GM21447 (cell line): ENCODE measurements at regions not wholly inside any gene's neighbourhood (a gene's known extent, or its start where the extent isn't known, plus 50 kb on each side); places are given as distances from the start of the nearest gene placed in this dataset.

Experiments used
- ATAC-seq: cut with Tn5 transposase; IDR thresholded peaks from one replicate; pipeline ENCODE4 v1.9.1; 2021; ENCODE audit not compliant: unreplicated experiment

DNA sequence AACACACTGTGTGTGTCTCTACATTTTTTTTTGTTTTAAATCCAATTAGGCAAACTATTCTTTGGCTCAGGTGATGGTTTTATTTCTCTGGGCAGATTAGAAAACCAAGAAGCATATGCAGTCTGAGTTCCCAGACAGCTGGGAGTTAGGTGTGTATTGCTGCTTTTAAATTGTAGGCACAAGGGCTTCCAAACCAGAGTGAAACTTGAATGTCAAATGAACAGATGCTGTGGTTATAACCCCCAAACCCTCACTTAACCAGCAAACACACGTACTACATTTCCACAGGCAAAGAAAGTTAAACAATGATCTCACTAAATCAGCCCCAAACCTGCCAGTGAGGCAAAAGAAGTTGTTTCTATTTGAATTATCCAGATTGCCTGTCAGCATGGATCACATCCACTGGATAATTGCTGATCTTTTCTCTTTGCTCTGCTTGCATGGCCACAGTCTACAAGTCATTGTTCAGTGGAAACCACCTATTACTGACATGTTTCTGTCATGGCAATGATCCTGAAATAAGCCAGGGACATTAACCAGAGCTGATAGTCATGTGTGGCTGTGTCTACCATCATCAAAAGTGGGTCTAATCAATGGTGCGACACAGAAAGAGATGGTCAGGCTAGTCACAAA is 576.5 kb upstream of the PLXNA2 start:
- no peak for ATAC-seq

DNA sequence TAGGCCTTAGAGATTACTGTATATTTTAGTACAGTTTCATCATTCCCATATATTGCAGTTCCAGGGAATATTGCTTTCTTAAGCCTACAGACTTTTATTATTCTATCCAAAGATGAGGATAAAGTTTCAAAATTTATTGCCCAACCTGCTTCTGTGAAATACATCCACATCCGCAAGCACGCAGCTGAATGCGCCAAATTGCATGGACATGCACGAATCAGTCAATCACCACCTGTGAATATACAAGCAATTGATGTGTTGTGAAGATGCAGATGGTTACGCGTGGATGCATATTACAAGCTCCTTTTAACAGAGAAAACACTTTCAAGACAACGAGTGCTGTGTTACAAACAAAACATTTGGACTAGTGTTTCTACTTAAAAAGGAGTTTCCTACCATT is 577.8 kb upstream of the PLXNA2 start:
- no peak for ATAC-seq

DNA sequence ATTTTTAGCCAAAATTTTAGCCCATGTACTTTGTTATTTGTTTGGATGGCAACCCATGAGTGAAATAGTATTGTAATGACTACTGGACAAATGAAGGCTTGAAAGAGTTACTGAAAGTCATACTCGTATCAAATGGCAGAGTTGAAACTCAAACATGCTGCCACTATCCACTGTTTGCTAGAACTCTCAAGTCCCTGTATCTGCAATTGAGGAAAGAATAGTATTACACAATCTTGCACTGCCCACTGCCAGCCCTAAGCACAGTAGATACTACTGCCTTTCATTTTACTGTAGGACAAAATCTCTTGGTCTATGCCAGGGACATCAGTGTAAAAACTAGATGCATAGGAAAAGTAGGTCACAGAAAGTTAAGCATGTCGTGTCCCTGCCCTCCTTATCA is 581.1 kb upstream of the PLXNA2 start:
- no peak for ATAC-seq

DNA sequence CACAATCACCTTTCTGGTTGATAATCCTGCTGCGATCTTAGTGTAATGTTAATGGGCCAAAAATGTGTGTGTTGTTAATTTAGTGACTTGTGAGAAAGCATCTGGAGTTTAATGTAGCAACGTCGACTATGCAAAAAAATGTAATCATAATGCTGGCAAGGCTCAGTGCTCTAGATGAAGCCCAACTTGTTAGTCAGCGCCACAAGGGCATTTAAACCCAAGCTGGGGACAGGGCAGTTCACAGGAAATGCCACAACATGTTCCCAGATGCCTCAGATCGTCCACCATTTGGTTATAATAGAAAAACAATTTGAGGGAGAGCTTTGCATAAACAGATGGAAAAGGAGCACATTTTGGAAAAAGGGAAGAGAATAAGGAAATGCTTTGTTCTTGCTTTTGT is 585.4 kb upstream of the PLXNA2 start:
- ATAC-seq, result no peak

DNA sequence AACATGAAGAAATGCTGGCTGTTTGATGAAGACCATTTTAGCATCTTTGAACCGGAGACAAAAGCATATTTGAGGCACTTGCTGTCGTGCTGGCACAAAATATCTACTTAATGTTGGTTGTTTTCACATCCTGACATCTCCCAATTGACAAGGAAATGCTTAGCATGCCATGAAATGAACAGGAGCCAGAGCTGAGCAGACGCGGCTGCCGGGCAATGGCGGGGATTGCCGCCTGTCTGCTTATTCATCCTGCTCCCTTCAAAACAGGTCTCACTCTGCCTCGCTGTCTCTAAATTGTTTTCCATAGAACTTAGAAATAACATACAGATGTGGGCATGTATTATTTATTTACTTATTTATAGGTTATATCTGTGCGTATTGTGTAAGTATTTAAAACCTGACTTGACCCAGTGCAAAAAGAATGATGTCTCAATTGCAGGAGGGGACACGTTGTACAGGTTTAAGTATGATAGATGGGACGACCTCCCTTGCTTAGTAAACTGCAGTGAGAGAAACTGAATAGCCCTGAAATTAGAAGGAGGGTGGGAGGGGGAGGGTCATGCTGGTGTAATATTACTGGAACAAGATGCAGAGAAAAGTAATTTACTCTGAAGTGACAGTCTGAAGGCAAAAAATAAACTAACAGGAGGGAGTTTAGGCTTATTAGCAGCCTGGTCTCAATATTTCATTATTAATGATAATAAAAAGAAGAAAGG is 590.4 kb upstream of the PLXNA2 start:
- no peak for ATAC-seq

DNA sequence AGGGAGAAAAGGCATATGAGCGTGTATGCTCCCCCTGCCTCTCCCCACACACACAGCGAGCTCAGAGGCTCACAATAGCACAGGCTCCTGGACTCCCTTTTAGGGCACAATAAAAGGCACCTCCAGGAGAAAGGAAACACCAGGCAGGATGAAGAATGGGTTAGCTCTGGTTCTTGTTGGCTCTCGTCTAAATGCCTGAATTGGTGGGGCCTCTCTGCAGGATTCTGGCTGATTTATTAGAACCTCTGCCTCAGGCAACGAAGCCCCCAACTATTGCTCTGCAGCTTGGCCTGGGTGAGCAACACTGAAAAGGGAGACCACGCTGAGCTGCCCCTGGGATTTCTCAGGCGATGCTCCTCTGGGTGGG is 590.9 kb upstream of the PLXNA2 start:
- no peak for ATAC-seq

DNA sequence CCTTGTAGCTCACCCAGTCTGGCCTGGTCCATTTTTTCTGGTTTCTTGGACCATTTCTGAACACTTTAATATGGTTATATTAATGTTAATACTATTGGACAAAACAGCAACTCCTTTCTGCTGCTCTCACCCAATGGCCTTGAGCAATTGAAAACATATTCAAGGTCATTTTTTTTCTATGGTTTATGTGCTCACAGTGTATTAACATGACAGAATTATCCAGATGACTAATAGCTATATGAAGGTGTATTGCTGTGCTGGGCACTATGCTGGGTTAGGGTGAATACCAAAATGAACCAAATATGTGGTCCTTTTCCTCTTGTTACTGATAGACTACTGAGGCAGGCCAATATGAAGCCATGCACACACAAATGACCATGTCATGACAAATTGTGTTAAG is 591.6 kb upstream of the PLXNA2 start:
- ATAC-seq, result no peak

DNA sequence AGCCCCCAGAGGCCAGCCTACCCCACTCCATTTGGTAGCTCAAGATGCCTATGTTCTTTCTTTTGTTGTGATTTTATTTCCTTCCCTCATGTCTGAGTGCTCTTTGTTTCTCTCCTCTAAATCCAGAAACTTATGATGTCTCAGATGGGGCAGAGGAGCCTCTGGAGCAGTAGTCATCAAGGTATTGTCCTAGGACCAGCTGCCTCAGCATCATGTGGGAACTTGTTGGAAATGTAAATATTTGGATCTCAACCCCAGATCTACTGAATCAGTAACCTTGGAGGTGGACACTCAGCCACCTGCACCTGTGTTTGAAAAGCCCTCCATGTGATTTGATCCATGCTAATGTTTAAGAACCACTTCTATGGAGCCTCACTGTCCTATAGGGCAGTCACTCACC is 593.1 kb upstream of the PLXNA2 start:
- ATAC-seq, result no peak

DNA sequence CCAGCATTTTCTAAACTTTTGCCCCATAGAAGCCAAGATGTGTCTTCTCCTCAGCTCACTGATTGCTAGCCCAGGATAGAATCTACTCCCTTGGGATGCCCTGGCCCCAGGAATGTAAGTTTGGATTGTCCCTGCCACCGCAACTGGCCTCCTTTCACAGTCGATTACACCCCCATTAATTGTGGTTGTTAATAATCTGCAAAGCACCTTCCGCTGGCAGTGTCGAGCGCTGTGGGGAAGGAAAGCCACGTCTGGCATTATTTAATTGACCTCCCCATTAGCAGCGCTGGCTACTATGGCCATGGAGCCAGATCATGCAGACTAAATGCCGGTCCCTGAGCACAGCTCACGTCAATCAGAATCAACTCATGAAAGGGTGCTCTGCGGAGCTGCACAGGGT is 597.3 kb upstream of the PLXNA2 start:
- ATAC-seq, result no peak

DNA sequence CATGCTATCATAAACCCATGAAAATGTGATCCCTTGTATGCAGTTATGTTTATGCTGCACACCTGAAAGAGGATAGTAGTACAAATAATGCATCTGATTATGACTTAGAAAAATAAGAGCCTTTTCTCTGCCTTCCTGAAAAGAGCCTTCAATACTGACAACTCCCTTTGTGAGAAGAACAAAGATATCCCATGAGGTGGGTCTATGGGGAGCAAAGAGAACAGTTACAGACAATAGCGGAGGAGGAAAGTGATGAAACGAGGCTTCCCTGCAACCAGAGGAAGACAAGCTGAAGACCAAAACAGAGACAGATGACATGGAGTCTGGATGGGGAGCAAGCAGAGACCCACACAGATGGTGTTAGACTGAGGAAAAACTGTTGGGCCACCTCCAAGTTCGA is 598.3 kb upstream of the PLXNA2 start:
- ATAC-seq, result no peak

DNA sequence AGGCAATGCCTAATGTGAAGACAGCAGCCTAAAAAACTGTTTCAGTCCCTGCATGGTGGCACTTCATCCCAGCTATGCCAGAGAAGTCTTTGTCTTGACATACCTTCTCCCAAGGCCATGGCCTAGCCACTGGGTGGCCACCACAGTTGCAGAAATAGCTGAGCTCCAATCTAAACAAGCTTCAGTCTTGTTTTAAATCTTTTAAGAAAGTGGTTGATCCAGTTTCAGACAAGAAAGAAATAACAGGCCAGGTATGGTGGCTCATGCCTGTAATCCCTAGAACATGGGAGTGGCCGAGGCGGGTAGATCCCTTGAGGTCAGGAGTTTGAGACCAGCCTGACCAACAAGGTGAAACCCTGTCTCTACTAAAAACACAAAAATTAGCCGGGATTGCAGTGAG is 600.0 kb upstream of the PLXNA2 start:
- ATAC-seq, result no peak

DNA sequence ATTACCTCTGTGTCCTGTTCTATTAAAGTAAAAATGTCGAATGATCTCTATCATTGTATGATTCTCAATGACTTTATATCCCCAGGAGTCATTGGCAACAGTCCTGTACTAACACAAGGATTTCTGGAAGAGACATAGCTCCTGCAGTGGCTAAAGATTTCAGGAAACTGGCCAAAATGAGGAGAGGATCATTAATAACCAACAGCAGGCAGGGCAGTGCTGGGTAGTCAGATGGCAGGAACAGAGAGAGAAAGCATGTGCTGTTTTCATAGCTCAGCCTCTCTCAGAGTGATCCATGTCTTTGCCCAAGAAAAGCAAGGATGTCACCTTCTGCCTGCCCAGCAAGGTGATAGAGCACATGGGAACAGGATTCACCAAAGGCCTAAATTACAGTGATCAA is 604.7 kb upstream of the PLXNA2 start:
- ATAC-seq, result no peak

DNA sequence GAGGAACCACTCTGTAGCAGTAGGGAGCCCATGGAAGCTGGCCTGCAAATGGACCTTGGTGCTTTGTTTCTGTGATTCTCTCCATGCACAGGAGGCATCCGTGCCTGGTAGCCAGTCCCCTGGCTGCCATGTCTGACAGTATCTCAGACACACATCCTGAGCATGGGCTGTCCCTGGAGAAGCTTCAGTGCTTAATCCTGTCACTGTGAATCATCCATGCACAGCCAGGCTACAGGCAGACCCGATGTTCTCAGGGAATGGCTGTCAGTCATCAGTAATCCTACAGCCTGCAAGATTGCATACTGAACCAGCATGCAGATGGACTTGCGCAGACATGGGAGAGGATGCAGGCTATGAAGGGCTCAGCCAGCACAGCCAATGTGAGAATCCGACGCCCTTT is 606.3 kb upstream of the PLXNA2 start:
- no peak for ATAC-seq

DNA sequence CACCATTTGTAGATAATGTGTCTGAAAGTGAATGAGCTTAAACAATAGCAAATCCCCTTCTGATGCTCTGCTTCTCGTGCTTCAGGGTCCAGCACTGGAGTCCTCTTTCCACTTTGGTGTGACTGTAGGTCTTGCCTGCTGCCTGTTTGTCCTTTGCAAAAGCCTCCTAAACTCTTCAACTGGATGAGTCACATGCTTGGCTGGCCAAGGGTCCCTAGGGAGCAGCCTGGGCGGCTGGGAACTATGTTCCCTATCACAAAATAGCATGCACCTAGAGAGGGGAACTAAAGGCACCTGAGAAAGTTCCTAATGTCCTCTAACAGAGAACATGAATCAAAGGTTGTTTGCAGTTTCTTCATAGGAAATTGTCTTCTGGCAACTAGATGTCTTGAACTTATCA is 607.2 kb upstream of the PLXNA2 start:
- ATAC-seq, result no peak

DNA sequence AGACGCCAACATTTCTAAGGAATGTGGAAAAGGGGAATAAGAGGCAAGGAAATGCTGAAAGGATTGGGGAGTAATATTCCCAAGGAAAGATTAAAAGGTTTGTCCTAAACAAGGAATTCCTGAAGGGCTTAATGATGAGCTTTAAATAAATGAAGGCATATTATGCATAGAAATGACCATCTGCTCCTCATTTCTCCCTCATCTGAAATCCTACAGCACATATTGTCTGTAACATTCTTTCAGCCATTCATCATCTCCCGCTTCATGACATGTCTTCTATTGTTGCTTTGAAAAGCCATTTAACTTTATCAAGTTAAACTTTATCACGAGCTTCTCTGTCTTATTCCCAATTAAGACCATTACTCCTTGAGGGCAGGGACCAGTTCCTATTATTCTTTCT is 608.7 kb upstream of the PLXNA2 start:
- ATAC-seq, result no peak

DNA sequence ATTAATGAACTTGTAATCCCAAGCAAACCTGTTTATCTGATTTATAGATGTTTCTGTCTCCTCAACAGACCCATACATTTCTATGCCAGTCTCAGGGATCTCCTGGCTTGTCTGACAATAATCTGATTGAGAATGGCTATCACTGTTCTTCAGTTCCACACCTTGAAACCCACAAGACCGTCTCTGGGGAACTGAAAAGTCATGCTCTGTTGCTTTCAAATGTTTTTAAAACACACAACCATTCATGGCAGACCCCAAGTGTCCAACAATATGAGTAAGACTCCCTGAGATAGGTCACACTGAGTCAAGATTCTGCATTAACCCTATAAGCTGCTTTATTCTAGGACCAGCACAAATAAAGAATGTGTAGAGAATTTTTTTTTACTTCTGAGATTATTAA is 611.2 kb upstream of the PLXNA2 start:
- peak; percentile 77 for ATAC-seq

DNA sequence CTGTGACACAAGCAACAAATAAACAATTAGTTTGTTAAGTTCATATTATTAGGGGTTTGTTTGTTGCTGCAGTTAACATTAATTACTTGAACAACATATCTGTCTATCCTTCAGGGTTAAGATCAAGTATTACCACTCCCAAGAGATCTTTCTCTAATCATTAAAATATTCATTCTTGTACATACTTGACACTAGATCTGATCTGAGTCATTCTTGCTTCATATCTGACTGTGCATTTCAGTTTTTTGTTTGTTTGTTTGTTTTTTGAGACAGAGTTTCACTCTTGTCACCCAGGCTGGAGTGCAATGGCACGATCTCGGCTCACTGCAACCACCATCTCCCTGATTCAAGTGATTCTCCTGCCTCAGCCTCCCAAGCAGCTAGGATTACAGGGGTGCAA is 613.3 kb upstream of the PLXNA2 start:
- no peak for ATAC-seq

DNA sequence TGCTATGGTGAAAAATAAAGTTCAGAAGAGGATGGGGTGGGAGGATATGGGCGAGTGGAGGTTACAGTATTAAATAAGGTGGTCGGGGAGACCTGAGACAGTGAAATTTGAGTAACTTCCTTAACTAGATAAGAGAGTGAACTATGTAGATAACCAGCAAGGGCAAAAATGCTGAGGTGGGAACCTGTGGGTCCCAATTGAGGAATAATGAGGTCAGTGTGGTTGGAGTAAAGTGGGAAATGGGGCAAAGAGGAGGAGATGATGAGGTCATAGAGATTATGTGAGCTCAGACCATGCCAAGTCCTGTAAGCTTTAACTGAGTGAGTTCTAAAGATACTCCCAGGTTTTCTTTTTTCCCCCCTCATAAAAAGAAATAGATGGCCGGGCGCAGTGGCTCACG is 614.6 kb upstream of the PLXNA2 start:
- no peak for ATAC-seq

DNA sequence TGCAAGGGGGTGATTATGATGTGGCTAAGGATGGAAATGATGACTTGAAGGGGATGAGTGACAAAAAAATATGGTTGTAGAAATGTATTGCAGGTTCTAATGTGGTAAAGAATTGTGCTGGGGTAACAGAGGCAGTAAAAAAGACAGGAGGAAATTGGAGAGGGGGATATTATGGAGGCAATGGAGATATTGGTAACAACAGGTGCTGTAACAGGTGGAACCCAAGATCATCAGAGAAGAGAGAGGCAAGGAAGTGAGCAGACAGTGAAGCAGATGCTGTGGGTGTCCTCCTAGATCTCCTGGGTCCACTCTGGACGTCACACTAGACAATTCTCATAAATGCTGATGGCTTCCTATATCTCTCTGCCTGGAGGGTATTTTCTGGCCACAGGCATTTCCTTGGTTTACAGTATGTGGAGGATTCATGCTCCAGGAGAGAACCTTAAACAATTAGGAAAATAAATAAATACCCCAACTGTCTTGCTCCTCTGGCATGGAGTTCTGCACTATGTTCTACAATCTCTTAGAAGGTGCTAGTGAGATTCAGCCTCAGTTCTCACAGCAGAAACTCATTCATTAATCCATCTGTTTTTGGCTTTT is 620.3 kb upstream of the PLXNA2 start:
- ATAC-seq, result no peak

DNA sequence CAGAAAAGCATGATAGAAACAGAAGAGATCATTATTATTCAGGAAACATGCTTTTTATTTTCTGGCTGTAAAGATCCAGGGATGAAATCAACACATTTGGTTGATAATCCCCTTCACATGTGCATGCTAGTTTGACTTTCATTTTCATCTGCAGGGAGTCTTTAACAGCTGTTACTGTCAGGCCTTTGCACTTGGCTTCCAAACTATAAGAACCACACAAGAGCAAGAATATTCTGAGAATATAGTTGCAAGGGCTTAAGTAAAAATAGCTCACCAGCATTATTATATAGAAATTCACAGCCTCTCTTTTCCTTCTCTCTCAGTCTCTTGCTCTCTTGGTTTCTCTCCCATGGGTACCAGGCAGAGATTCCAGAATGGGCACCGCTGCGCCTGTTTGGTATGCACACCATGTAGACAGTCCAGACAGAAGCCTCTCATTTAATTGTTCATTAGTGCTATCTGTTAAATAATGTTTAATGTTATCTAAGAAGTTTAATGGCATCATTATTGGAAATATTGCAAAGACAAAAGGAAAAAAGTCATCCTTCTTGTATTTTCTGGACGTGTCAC is 622.3 kb upstream of the PLXNA2 start:
- no peak for ATAC-seq

DNA sequence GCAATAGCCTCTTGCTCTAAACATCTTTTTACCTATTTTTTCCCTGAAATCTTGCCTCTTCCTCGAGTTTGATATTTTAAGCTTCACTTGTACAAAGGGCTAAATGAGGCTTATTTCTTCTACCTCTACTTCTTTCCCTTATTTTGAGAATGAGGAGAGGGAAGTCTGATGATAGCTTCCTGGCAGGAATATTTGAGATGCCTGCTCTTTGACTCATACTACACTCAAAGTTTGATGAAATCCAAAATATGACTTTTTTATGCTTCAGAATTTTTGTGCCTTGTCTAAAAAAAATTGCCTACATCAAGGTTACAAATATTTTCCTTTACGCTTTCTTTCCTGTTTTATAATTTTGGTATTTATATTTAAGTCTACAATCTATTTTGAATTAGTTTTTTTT is 624.4 kb upstream of the PLXNA2 start:
- ATAC-seq, result no peak

DNA sequence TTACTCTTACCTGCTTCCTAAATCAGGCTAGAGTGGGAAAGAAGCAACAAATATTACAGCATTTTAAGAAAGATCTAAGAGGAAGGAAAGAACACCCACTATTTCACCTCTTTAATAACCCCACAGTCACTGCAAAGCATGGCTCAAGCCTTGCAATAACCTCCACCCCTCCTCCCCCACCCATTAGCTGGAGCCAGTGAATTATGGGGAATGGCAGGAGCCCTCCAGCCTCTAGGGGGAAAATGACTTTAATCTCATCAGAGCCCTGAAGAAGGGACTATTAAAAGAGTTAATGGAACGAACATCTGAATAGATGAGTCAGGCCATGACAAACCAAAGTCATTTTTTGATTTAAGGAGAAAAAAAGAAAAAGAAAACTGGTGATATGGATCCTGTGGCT is 630.7 kb upstream of the PLXNA2 start:
- ATAC-seq, result no peak
